B cell (primary cell): ENCODE measurements at regions not wholly inside any gene's neighbourhood (a gene's known extent, or its start where the extent isn't known, plus 50 kb on each side); places are given as distances from the start of the nearest gene placed in this dataset.

ENCODE experiments used
- EZH2 ChIP-seq: IDR thresholded peaks from 2 replicates; pipeline ENCODE4 v1.6.1; 2012; ENCODE audit warnings: borderline replicate concordance, low read depth, mild to moderate bottlenecking, moderate library complexity, low read length; ENCODE audit not compliant: insufficient read depth, poor library complexity, severe bottlenecking
- TF ChIP-seq, protein P1 (sequence below): fragments of 200-600 bp; IDR thresholded peaks from one replicate; pipeline ENCODE4 v1.8.0; 2022; ENCODE audit warnings: antibody characterized with exemption, mild to moderate bottlenecking

DNA sequence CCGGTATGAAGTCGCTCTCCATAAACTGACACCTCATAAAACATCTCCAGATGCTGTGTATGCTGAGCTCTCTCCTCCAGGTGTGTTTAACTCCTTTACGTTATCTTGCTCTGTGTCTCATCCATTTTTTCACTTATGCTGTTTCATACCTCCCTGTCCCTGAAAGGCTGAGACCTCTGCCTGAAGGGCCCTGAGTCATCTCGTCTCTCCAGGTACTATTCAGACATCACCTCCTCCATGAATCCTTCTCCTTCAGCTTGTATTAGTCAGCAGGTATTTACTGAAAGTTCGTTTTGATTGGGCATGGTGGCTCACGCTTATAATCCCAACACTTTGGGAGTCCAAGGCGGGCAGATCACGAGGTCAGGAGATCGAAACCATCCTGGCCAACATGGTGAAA is 244.5 kb upstream of the EPHA4 start:
- TF ChIP-seq, protein P1, sequence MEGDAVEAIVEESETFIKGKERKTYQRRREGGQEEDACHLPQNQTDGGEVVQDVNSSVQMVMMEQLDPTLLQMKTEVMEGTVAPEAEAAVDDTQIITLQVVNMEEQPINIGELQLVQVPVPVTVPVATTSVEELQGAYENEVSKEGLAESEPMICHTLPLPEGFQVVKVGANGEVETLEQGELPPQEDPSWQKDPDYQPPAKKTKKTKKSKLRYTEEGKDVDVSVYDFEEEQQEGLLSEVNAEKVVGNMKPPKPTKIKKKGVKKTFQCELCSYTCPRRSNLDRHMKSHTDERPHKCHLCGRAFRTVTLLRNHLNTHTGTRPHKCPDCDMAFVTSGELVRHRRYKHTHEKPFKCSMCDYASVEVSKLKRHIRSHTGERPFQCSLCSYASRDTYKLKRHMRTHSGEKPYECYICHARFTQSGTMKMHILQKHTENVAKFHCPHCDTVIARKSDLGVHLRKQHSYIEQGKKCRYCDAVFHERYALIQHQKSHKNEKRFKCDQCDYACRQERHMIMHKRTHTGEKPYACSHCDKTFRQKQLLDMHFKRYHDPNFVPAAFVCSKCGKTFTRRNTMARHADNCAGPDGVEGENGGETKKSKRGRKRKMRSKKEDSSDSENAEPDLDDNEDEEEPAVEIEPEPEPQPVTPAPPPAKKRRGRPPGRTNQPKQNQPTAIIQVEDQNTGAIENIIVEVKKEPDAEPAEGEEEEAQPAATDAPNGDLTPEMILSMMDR: no peak
- TF ChIP-seq EZH2: no peak
